ENCODE measurements at regions not wholly inside any gene's neighbourhood (a gene's known extent, or its start where the extent isn't known, plus 50 kb on each side); places are given as distances from the start of the nearest gene placed in this dataset.

DNA sequence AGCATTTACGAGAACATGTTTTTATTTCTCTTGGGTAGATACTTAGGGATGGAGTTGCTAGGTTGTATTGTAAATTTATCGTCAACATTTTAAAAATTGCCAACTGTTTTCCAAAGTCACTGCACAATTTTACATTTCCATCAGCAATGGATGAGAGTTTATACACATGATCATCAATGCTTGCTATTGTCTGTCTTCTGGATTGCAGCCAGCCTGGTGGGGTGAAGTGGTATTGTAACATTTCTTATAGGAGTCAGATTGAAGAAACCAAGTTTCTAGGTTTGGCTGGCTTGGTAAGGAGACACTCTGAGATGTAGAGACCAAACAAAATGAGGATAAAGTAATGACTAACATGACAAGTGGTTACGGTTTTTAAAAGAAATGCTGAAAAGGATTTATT, 57.1 kb upstream of the HDDC2 start:
- Histone ChIP-seq H2AK5ac (ENCODE audit: low read depth, low read length) (no peak overlapping the region), H3K56ac (replicated peaks; ENCODE audit: insufficient read length, low read depth, low read length) (no peak overlapping the region), H4K91ac (replicated peaks; ENCODE audit: insufficient read length, low read length) (no peak overlapping the region), H2BK5ac (ENCODE audit: low read depth, low read length) (no peak overlapping the region), H3K79me1 (ENCODE audit: low read depth, low read length) (no peaks in the 10 kb centered on the region), H3K14ac (ENCODE audit: insufficient read length) (no peak overlapping the region), H2AFZ (ENCODE audit: low read length) (no peak overlapping the region), H3K36me3 (ENCODE audit: control insufficient read depth in 2 of 4, insufficient read depth in 4 of 4, low read length in 3 of 4) (no peaks in the 10 kb centered on the region), H4K8ac (ENCODE audit: extremely low read depth, insufficient read depth, low read length) (no peak overlapping the region), H3K4me2 (ENCODE audit: insufficient read depth in 1 of 2, low read depth in 2 of 2, low read length in 2 of 2) (no peak overlapping the region), H3K23me2 (ENCODE audit: low read depth, low read length) (peaks cover 9% of the 10 kb centered on the region), H3K4me3 (ENCODE audit: extremely low read depth in 1 of 4, insufficient read depth in 2 of 4, low read depth in 3 of 4, low read length in 4 of 4) (no peak overlapping the region), H3K23ac (ENCODE audit: insufficient read length) (no peak overlapping the region), H3K27ac (ENCODE audit: low read depth, low read length) (no peak overlapping the region), H3K27me3 (replicated peaks in 1 of 4; ENCODE audit: control insufficient read depth in 3 of 4, extremely low read depth in 1 of 4, insufficient read depth in 3 of 4, low read length in 3 of 4) (peaks cover 0 to 5% (median 4%) of the 10 kb centered on the region in 4 experiments; a peak in 2 of 7 replicates), H2BK120ac (replicated peaks; ENCODE audit: low read depth, low read length) (no peak overlapping the region), H3K4me1 (replicated peaks in 1 of 4; ENCODE audit: control insufficient read depth in 3 of 4, insufficient read depth in 4 of 4, low read length in 3 of 4) (peaks cover 0 to 14% (median 5%) of the 10 kb centered on the region in 4 experiments; a peak in 6 of 7 replicates), H4K20me1 (replicated peaks in 1 of 2; ENCODE audit: control insufficient read depth in 1 of 2, insufficient read depth in 2 of 2, low read length in 2 of 2) (no peaks in the 10 kb centered on the region), H3K4ac (replicated peaks; ENCODE audit: insufficient read length, low read depth, low read length) (no peak overlapping the region), H2BK12ac (ENCODE audit: low read depth, low read length) (no peak overlapping the region), H3K9me3 (ENCODE audit: insufficient read depth in 2 of 2, low read depth in 1 of 2, low read length in 1 of 2) (no peaks in the 10 kb centered on the region), H3K9ac (replicated peaks in 1 of 4; ENCODE audit: extremely low read depth in 1 of 4, low read depth in 3 of 4, low read length in 3 of 4) (no peak overlapping the region), H2BK20ac (ENCODE audit: low read length) (no peak overlapping the region), H3K18ac (ENCODE audit: extremely low read depth, low read length) (no peak overlapping the region), H3K79me2 (ENCODE audit: control insufficient read depth in 1 of 2, insufficient read depth in 2 of 2, low read length in 2 of 2) (no peaks in the 10 kb centered on the region), H4K5ac (ENCODE audit: insufficient read length, low read depth, low read length) (no peak overlapping the region), H2BK15ac (ENCODE audit: low read length) (no peak overlapping the region)
- TF ChIP-seq SIRT6 (IDR thresholded peaks at IDR 0.05; ENCODE audit: low read length) (no peak), RBBP5 (IDR thresholded peaks at IDR 0.05; ENCODE audit: borderline replicate concordance, low read depth, low read length) (no peak), CBX8 (IDR thresholded peaks at IDR 0.05; ENCODE audit: borderline replicate concordance, low read depth, low read length) (no peak), TAF7 (optimal IDR thresholded peaks at IDR 0.05; ENCODE audit: borderline replicate concordance, low read depth, low read length) (no peak), RXRA (IDR thresholded peaks at IDR 0.05; ENCODE audit: insufficient read depth, low read depth, low read length) (no peak), TCF12 (IDR thresholded peaks at IDR 0.05; ENCODE audit: low read depth, low read length) (no peak), KDM5A (IDR thresholded peaks at IDR 0.05; ENCODE audit: low read length) (no peak)
- POLR2A ChIA-PET (ENCODE audit: partially characterized antibody): no interaction called here
- 96% methylated on average over 3 of the region's 3 CpGs; no CpG with 5 or more reads in 1 of the 2 experiments for WGBS, 2 experiments (ENCODE audit: extremely low coverage in 1 of 2, insufficient coverage in 1 of 2, insufficient read length in 1 of 2, insufficient replicate concordance in 2 of 2, low coverage in 1 of 2, low lambda C conversion rate in 2 of 2, missing lambda C conversion rate in 1 of 2)
- FAIRE-seq (no peak), DNase-seq (ENCODE audit: low read depth in 1 of 2, low spot score in 2 of 2) (no peak)
- CTCF ChIA-PET (ENCODE audit: partially characterized antibody): no interaction called here

Measured in H1 (cell line).